SK-N-DZ (cell line): ENCODE measurements at regions not wholly inside any gene's neighbourhood (a gene's known extent, or its start where the extent isn't known, plus 50 kb on each side); places are given as distances from the start of the nearest gene placed in this dataset.
A peak's percentile ranks its signal among the peaks of the same experiment; 100 is the strongest.
"Not testable (repeated sequence)": the region's sequence is repeated elsewhere in the genome, so short reads cannot be mapped to it uniquely, and the experiment has no call there.

Experiments
- DNase-seq: peaks from one replicate; pipeline ENCODE4 v3.0.0-alpha.2; 2015; ENCODE audit warnings: low spot score

DNA sequence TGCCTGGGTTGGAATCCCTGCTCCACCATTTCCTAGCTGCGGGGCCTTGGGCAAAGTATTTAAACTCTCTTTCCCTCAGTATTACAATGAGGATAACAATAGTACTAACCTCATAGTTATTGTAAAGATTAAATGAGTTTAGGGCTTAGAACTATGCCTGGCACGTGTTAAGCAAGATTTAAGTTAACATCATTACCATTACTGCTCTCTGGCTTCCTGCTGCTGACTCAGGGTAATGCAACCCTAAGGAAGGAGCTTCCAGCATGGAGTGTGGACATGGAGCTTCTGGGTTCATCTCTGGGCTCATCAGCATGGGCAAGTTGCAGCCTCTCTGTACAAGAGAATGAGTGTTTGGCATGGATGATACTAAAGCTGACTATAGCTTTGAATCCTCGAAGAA, 374.2 kb upstream of the MAP2 start:
- DNase-seq, result no peak

DNA sequence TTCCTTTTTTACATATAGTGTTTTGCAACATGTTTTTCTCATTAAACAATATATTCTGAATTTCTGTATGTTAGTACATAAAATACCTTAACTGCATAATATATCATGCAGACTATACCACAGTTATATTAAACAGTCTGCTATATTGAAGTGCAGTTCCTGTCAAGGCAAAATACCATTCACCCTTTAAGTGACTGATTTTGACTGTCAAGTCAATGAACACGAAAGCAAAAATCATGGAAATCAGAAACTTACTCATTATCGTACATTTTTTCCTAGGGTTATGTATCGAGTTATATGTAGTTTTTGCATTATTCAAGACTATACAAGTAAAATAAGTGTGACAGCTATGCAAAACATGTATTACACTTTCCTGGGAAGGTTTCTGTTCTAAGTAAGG, 361.6 kb upstream of the MAP2 start:
- DNase-seq, result no peak

DNA sequence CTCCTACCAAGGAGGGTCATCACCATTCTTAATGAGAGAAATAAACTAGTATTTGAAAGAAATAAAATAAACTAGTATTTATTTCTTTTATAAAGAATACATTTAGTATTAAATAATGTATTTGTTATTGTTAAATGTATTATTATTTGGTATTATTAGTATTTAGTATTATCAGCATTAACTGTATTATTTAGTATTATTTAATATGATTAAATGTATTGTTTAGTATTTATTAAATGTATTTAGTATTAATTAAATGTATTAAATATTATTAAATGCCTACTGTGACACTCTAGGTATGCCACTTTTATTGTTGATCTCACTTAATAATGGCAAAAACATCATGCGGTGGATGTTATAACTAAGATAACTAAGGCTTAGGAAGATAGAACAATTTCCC, 353.6 kb upstream of the MAP2 start:
- no peak for DNase-seq

DNA sequence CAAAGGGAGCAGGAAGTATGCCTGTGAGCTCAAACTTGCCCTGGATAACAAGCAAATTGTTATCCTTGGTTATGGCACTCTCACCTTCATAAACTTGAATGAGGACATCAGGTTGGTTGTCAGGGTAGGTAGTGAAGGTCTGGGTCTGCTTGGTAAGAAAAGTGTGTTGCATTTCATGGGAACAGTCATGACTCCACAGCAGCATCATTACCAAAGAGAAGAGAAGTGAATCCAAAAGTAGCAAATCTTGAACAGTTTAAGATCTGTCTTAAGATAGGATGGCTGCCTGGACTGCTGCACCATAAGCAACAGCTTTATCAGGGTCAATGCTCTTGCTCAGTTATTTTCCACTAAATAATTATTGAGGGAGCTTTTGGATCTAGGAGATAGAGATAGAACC, 350.7 kb upstream of the MAP2 start:
- no peak for DNase-seq

DNA sequence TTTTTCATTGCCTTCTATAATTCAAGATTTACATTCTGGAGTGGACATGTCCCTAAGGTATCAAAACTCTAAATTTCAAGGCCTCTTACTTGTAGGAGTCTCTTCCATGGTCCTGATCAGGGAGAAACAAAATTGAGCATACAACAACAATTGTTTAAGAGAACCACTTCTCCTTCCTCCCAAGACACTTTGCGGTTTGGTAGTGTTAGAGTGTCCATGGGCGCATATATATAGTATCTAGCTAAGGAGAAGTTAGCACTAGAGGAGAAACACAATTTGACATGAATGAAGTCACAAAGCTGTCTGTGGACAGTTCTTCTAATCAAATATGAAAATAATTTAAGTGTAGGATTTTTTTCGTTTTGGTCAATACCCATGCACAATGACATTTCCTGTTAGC, 349.1 kb upstream of the MAP2 start:
- DNase-seq, result no peak

DNA sequence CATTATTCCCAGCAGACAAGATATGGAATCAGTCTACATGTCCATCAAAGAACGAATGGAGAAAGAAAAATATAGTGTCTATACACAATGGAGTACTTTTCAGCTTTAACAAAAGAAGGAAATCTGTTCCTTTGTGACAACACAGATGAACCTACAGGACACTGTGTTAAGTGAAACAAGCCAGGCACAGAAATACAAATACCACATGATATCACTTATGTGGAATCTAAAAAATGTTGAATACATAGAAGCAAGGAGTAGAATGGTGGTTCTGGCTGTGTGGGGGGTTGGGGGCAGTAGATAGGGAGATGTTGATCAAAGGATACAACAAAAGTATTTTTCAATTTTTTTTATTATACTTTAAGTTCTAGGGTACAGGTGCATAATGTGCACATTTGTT, 347.7 kb upstream of the MAP2 start:
- no peak for DNase-seq

DNA sequence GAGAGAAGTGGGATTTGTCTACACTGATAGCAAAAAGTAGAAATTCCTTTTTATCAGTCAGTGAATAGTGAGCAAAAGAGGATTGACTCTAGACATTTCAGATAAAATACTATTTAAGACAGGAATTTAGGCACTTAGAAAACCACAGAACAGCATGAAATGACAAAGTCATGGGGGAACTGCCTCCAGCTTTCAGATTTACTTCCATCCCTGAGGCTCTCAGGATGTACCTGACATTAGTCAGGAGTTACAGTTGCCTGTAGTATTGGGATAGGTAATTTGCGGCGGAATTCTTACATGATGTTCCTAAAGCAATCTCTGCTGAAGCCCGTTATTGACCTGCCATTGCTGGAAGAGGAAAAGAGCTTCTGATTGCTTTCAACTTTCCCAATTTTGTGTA, 337.1 kb upstream of the MAP2 start:
- DNase-seq, result no peak

DNA sequence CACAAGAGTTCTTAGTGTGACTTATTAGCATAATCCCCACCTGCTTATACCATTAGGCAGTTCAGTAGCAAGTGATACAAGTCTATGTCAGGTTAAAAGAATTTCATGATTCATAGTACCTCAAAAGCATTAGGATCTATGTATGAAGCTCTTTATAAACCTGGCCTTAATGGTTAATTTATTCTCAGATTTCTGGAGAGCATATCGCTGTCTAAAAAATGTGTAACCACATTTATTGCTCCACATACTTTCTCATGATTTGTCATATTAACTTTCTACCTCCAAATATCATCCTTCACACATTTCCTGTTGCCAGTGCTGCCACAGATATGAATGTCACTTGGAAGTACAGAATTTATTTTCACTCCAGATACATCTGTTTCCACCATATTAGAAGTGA, 332.8 kb upstream of the MAP2 start:
- no peak for DNase-seq

DNA sequence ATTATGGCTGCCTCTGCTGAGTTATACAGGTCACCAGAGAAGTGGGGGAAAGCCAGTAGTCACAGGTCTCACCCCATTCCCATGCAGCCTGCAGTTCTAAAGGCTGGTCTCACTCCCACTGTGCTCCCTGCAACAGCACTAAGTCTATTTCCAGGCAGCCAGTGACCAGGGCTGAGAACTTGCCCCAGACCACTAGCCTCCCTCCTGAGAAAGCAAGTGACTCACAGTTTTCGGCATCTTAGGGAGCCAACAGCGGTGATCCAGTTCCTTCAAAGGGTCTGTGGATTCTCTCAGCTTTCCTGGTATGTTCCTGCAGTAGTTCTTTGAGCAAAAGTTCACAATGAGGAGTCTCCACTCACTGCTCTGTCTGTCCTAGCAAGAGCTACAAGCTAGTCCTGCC, 329.6 kb upstream of the MAP2 start:
- DNase-seq, result no peak

DNA sequence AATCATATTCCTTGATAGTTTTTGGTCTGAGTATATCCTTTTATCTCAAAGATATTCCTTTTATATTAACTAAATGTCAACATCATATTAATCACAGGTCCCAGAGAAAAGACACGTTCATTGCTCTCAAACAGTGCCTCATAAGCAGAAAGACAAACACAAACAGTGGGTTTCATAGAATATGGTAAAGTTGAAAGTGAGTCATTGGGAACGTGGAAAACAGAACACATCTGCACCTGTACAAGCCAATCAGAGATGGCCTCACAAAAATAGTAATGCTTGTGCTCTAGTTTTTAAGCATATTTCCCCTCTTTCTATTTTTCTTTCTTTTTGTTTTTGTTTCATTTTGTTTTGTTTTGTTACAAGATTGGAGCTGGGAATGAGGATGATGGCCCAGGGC, 328.4 kb upstream of the MAP2 start:
- DNase-seq, result no peak

DNA sequence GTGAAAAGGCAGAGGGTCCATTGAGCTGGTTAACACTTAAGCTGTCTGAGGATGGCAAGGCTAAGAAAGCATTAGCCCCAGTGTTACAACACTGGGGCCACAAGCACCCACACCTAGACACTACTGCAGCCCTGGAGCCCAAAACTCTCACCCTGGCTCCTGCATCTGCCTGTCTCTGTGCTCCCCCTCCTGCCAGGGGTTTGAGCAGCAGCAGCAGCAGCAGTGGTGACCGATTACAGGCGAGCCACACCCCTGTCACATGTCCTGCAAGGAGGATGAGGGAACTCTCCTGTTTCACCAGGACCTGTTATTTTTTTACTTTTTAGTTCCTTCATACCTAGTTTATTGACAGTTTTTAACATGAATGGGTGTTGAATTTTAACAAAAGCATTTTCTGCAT, 326.7 kb upstream of the MAP2 start:
- no peak for DNase-seq

DNA sequence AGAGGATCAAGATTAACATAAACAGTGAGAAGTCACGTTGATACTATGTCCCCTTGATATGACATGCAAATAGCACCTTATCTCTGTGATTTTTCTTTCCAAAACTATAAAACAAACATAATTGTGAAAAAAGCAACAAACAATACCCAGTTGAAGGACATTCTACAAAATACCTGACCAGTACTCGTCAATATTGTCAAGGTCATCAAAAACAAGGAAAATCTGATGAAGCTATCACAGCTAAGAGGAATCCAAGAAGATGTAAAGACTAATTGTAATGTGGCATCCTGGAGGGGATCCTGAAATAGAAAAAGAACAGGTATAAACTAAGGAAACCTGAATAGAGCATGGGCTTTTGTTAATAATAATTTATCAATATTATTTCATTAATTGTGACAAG, 321.5 kb upstream of the MAP2 start:
- no peak for DNase-seq

DNA sequence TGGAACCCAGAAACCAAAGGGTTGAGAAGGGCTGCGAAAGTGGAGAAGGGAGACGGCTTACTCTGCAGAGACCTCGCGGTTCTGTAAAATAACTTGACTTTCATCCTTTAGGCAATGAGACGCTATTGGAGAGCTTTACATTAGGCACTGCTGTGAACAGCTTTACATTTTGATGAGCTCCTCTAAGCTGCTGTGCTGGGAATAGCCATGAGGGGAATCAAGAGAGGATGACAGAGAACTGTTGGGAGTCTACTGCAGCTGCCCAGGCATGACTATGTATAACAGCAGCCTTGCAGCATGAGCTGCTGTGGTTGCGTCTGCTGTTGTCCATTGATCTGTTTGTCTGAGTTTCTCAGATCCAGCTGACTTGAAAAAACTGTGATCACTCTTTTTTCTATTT, 310.8 kb upstream of the MAP2 start:
- no peak for DNase-seq

DNA sequence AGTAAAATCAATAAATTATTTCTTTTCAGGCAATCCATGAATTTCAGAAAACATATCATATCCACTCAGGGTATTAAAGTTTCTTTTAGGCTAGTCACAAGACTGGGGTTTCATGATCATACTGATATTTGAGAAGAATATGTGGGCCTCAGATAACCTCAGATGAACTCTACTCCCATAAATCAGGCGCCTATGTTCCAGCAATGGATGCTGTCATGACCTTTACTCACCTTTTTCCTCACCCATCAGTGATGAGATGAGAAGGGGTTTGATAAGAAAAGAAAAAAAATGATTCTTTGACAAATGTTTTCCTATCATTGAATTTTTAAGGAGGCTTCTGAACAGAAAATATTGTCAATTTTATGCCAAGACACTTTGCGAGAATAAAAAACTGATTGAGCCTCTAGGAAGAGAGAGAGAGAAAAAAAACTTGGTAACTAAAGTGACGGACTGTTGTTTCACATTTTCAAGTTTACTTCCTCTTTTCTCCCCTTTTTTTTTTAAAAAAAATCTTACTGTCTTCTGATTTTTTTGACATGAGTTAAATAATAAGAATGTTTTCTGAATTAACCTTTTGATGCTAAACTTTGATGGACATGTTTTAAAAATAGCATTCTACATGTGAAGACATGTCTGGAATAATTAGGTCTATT, 309.1 kb upstream of the MAP2 start:
- DNase-seq, result no peak

DNA sequence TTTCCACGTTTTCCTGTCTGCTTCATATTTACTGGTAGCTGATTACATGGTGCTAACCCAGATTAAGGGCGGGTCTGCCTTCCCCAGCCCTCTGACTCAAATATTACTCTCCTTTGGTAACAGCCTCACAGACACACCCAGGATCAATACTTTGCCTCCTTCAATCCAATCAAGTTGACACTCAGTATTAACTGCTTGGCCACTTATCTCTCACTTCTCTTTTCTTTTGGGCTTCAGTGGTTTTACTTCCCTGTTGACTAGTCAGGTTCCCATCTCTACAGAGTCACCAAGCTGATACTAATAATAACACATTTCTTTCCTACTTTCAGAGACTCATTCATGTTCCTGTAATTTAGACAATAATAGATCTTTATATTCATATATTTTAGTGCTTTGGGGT, 302.2 kb upstream of the MAP2 start:
- no peak for DNase-seq

DNA sequence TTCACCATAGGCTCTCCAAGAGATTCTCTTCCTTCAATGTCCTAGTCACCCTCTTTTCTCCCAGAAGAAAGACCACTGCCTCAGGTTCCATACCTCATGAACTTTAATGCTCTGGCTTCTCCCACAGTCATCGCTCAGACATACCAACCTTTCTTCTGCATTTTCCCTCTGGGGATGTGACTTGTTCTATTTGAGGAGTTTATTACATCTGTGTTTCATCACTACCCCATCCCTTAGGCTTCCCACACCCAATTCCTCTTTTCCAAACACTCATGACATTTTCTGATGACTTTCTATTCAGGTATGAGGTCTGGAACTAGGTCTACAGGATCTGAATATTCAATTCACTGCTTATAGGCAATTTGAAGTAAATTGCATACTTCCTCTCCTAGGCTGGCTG, 298.6 kb upstream of the MAP2 start:
- DNase-seq, result no peak

DNA sequence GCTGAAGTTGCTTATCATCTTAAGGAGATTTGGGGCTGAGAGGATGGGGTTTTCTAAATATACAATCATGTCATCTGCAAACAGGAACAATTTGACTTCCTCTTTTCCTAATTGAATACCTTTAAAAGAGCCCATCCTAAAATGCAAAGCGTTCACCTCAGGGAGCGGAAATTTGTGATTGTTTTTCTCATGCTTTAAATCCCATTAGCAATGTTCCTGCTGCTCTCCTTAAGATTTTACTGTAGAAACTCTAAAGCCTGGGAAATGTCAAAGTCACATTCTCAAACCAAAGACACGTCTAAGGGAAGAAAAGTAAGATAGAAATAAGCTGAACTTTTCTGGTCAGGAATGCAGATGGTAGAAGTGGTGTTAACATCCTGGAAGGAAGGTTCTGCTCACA, 285.8 kb upstream of the MAP2 start:
- no peak for DNase-seq

DNA sequence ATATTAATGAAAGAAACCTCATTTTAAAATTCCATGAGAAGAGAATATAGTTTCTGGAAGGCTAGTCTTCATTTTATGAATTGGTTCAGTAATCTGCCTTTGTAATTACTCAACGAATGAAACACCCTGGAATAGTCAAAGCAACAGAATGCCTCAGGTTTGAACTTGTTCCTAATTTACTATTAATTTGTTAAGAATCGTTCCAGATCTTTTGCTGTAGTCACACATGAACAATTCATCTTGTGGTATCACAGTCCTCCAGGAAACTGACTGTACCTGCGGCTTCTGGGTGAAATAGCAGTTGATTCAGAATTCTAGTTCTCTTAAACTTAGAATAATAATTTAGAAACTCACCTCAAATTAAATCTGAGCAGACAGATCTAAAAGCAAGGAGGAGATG, 282.7 kb upstream of the MAP2 start:
- no peak for DNase-seq

DNA sequence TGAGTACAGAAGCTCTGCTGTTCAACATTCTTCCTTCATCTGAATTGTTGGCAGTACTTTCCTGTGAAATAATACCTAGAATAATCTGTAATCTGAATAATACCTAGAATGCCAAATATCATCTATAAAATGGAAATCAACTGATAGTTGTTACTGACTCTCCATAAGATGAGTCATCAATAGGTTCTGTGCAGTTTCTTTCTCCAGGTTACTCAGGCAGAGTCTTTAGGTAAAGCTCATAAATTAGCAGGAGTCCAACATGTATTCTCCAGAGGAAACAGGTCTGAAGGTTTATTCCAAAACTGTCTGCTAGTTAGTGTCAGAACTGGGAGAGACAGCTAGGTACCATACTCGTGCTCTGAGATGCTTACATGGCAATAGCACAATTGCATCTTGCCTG, 282.0 kb upstream of the MAP2 start:
- DNase-seq, result no peak

DNA sequence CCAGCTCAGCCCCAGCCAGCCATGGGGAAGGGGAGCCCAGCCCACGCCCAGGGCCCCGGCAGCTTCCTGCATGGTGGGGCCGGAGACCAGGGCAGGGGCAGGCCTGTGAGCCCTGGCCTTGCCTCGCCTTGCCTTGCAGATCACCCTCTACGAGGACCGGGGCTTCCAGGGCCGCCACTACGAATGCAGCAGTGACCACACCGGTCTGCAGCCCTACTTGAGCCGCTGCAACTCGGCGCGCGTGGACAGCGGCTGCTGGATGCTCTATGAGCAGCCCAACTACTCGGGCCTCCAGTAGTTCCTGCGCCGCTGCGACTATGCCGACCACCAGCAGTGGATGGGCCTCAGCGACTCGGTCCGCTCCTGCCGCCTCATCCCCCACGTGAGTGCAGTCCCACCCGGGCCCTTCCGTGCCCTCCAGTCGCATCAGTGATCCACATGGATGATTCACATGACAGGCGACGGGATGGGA, 278.6 kb upstream of the MAP2 start:
- not testable (repeated sequence) for DNase-seq

DNA sequence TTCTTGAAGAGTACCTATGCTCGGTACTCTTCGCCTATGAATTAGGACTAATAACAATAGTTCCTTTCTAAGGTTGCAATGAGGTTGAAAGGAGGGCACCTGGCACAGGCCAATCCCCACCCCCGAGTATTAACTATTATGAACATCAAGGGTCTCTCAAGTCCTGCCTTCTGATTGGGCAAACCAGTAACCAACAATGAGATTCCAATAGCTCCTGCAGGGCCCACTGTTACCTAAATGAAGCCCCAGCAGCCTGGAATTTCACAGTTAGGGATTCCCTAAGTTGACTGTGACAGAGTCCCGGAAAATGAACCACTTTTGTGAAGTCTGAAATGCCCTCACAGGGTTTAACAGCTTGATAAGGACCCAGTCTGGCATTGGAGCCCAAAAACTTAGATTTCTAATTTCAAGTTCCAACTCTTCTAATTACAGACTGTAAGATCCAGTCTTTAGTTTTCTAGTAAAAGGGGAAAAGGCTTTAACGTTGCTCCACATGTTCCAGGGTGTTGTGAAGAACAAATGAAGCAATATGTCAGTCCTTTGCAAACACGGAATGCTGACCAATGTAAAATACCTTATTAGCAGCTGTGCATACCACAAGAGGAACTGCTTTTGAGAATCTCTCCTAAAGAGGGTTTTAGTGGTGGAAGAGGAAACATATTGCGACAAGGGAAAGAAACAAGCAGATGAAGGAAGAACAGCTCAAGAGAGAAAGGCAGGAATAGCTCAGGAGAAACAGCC, 277.7 kb upstream of the MAP2 start:
- no peak for DNase-seq

DNA sequence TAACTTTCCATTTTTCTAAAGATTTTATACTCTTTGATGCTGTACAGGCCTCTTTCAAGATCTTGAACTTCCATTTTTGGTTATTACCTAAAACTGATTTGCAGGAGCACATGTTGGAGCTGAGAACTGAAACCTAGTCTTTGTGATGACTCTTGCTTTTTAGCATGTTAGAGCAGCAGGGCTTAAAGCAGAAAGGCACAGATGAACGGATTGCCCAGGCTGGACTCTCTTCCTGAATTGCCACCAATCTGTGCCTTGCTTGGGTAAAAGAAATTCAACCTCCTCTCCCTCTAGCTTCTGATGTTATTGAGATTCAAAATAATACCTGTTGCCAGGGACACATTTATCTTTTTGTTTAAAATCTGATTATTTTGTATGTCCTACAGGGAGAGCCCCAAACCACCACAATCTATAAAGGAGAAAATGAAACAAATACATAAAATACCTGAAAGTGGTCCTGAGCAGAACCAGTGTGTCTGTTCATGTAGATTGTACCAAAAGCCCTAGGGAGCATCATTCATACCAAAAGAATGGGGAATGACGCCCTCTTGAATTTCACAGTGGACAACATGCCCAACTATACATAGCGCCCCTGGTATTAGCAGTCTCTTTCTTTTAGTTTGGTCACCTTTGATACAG, 277.0 kb upstream of the MAP2 start:
- DNase-seq, result no peak

DNA sequence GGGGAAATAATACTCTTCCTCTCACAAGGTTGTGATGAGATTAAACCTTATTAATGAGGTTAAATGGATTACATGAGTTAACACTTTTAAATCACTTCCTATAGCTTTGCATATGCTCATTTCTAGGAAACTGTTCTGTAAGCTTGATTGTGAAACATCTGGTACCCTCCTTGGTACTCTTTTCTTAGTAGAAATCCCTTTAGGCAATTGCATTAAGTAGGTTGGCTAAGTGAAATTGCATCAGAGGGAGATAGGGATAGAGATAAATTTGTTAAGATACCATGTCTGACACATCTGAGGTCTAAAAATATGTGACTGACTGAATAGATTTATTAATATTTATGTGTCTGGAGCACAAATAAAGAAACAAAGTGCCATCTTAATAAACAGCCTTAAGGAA, 275.9 kb upstream of the MAP2 start:
- peak; percentile 12 for DNase-seq
